ENCODE measurements at regions not wholly inside any gene's neighbourhood (a gene's known extent, or its start where the extent isn't known, plus 50 kb on each side); places are given as distances from the start of the nearest gene placed in this dataset.

- Histone ChIP-seq H3K9ac (ENCODE audit: insufficient read length, low read depth) (no peak overlapping the region), H3K4me3 (ENCODE audit: insufficient read length, low read depth) (no peak overlapping the region), H3K27me3 (ENCODE audit: insufficient read depth, insufficient read length) (peaks cover 19% of the 10 kb centered on the region), H3K9me3 (ENCODE audit: insufficient read depth, low read length) (no peaks in the 10 kb centered on the region), H3K36me3 (ENCODE audit: insufficient read depth, insufficient read length, low read length) (no peaks in the 10 kb centered on the region), H3K4me1 (ENCODE audit: insufficient read depth, insufficient read length) (no peaks in the 10 kb centered on the region)
- no peak for DNase-seq (ENCODE audit: low read depth, low spot score)
- TF ChIP-seq YY1 (IDR thresholded peaks at IDR 0.05; ENCODE audit: insufficient read depth, insufficient read length): no peak
- TF ChIP-seq ZNF274 (IDR thresholded peaks at IDR 0.05; ENCODE audit: low read depth, low read length): no peak
- no peak for TF ChIP-seq SUZ12 (IDR thresholded peaks at IDR 0.05; ENCODE audit: extremely low read depth, insufficient read depth, insufficient read length)
These were observed 256.0 kb upstream of the ZMIZ1 start for GRCh38 chr10:78812571-78813318.

- TF ChIP-seq ZNF274 (IDR thresholded peaks at IDR 0.05; ENCODE audit: low read depth, low read length) (no peak), YY1 (IDR thresholded peaks at IDR 0.05; ENCODE audit: insufficient read depth, insufficient read length) (no peak), SUZ12 (IDR thresholded peaks at IDR 0.05; ENCODE audit: extremely low read depth, insufficient read depth, insufficient read length) (no peak)
- H3K4me3 ChIP-seq (ENCODE audit: insufficient read length, low read depth): no peak overlapping the region
- no peak overlapping the region for H3K9ac ChIP-seq (ENCODE audit: insufficient read length, low read depth)
- H3K36me3 ChIP-seq (ENCODE audit: insufficient read depth, insufficient read length, low read length): no peaks in the 10 kb centered on the region
- H3K9me3 ChIP-seq (ENCODE audit: insufficient read depth, low read length): no peaks in the 10 kb centered on the region
- DNase-seq (ENCODE audit: low read depth, low spot score): no peak
- no peaks in the 10 kb centered on the region for H3K4me1 ChIP-seq (ENCODE audit: insufficient read depth, insufficient read length)
- H3K27me3 ChIP-seq (ENCODE audit: insufficient read depth, insufficient read length): peaks cover 19% of the 10 kb centered on the region
These were observed 255.2 kb upstream of the ZMIZ1 start for GRCh38 chr10:78813526-78813925.

- H3K4me3 ChIP-seq (ENCODE audit: insufficient read length, low read depth): no peak overlapping the region
- no peaks in the 10 kb centered on the region for H3K36me3 ChIP-seq (ENCODE audit: insufficient read depth, insufficient read length, low read length)
- H3K9me3 ChIP-seq (ENCODE audit: insufficient read depth, low read length): no peaks in the 10 kb centered on the region
- no peaks in the 10 kb centered on the region for H3K4me1 ChIP-seq (ENCODE audit: insufficient read depth, insufficient read length)
- H3K9ac ChIP-seq (ENCODE audit: insufficient read length, low read depth): no peak overlapping the region
- no peak for TF ChIP-seq YY1 (IDR thresholded peaks at IDR 0.05; ENCODE audit: insufficient read depth, insufficient read length)
- TF ChIP-seq ZNF274 (IDR thresholded peaks at IDR 0.05; ENCODE audit: low read depth, low read length): no peak
- no peak for TF ChIP-seq SUZ12 (IDR thresholded peaks at IDR 0.05; ENCODE audit: extremely low read depth, insufficient read depth, insufficient read length)
- no peak for DNase-seq (ENCODE audit: low read depth, low spot score)
- H3K27me3 ChIP-seq (ENCODE audit: insufficient read depth, insufficient read length): peaks cover 19% of the 10 kb centered on the region
These were observed 254.8 kb upstream of the ZMIZ1 start for GRCh38 chr10:78813998-78814399.

GRCh38 chr10:78814407-78814806, 254.4 kb upstream of the ZMIZ1 start:
- Histone ChIP-seq H3K27me3 (ENCODE audit: insufficient read depth, insufficient read length) (peaks cover 19% of the 10 kb centered on the region), H3K9ac (ENCODE audit: insufficient read length, low read depth) (no peak overlapping the region), H3K4me3 (ENCODE audit: insufficient read length, low read depth) (no peak overlapping the region), H3K4me1 (ENCODE audit: insufficient read depth, insufficient read length) (no peaks in the 10 kb centered on the region), H3K36me3 (ENCODE audit: insufficient read depth, insufficient read length, low read length) (no peaks in the 10 kb centered on the region), H3K9me3 (ENCODE audit: insufficient read depth, low read length) (no peaks in the 10 kb centered on the region)
- no peak for DNase-seq (ENCODE audit: low read depth, low spot score)
- TF ChIP-seq ZNF274 (IDR thresholded peaks at IDR 0.05; ENCODE audit: low read depth, low read length) (no peak), SUZ12 (IDR thresholded peaks at IDR 0.05; ENCODE audit: extremely low read depth, insufficient read depth, insufficient read length) (no peak), YY1 (IDR thresholded peaks at IDR 0.05; ENCODE audit: insufficient read depth, insufficient read length) (no peak)

- H3K4me3 ChIP-seq (ENCODE audit: insufficient read length, low read depth): no peak overlapping the region
- H3K27me3 ChIP-seq (ENCODE audit: insufficient read depth, insufficient read length): peaks cover 15% of the 10 kb centered on the region
- no peaks in the 10 kb centered on the region for H3K9me3 ChIP-seq (ENCODE audit: insufficient read depth, low read length)
- no peak for DNase-seq (ENCODE audit: low read depth, low spot score)
- TF ChIP-seq SUZ12 (IDR thresholded peaks at IDR 0.05; ENCODE audit: extremely low read depth, insufficient read depth, insufficient read length): no peak
- TF ChIP-seq ZNF274 (IDR thresholded peaks at IDR 0.05; ENCODE audit: low read depth, low read length): no peak
- TF ChIP-seq YY1 (IDR thresholded peaks at IDR 0.05; ENCODE audit: insufficient read depth, insufficient read length): no peak
- H3K36me3 ChIP-seq (ENCODE audit: insufficient read depth, insufficient read length, low read length): no peaks in the 10 kb centered on the region
- no peaks in the 10 kb centered on the region for H3K4me1 ChIP-seq (ENCODE audit: insufficient read depth, insufficient read length)
- H3K9ac ChIP-seq (ENCODE audit: insufficient read length, low read depth): no peak overlapping the region
These were observed 252.9 kb upstream of the ZMIZ1 start for GRCh38 chr10:78815702-78816334.

- Histone ChIP-seq H3K36me3 (ENCODE audit: insufficient read depth, insufficient read length, low read length) (no peaks in the 10 kb centered on the region), H3K4me3 (ENCODE audit: insufficient read length, low read depth) (no peak overlapping the region), H3K27me3 (ENCODE audit: insufficient read depth, insufficient read length) (peaks cover 6% of the 10 kb centered on the region), H3K9me3 (ENCODE audit: insufficient read depth, low read length) (peaks cover 2% of the 10 kb centered on the region; the same call in 1 of the 2 replicates), H3K4me1 (ENCODE audit: insufficient read depth, insufficient read length) (no peaks in the 10 kb centered on the region), H3K9ac (ENCODE audit: insufficient read length, low read depth) (no peak overlapping the region)
- DNase-seq (ENCODE audit: low read depth, low spot score): no peak
- TF ChIP-seq ZNF274 (IDR thresholded peaks at IDR 0.05; ENCODE audit: low read depth, low read length): no peak
- TF ChIP-seq SUZ12 (IDR thresholded peaks at IDR 0.05; ENCODE audit: extremely low read depth, insufficient read depth, insufficient read length): no peak
- TF ChIP-seq YY1 (IDR thresholded peaks at IDR 0.05; ENCODE audit: insufficient read depth, insufficient read length): no peak
These were observed 251.4 kb upstream of the ZMIZ1 start for GRCh38 chr10:78817361-78817760.

GRCh38 chr10:78817804-78818203, 251.0 kb upstream of the ZMIZ1 start:
- H3K27me3 ChIP-seq (ENCODE audit: insufficient read depth, insufficient read length): peaks cover 6% of the 10 kb centered on the region
- no peaks in the 10 kb centered on the region for H3K36me3 ChIP-seq (ENCODE audit: insufficient read depth, insufficient read length, low read length)
- peaks cover 6% of the 10 kb centered on the region; the same call in 1 of the 2 replicates for H3K9me3 ChIP-seq (ENCODE audit: insufficient read depth, low read length)
- DNase-seq (ENCODE audit: low read depth, low spot score): no peak
- H3K4me3 ChIP-seq (ENCODE audit: insufficient read length, low read depth): no peak overlapping the region
- H3K9ac ChIP-seq (ENCODE audit: insufficient read length, low read depth): no peak overlapping the region
- TF ChIP-seq SUZ12 (IDR thresholded peaks at IDR 0.05; ENCODE audit: extremely low read depth, insufficient read depth, insufficient read length) (no peak), ZNF274 (IDR thresholded peaks at IDR 0.05; ENCODE audit: low read depth, low read length) (no peak), YY1 (IDR thresholded peaks at IDR 0.05; ENCODE audit: insufficient read depth, insufficient read length) (no peak)
- no peaks in the 10 kb centered on the region for H3K4me1 ChIP-seq (ENCODE audit: insufficient read depth, insufficient read length)
